Activated T-helper 1 cell treated with anti-CD3 and anti-CD28 coated beads, Interleukin-12 subunit alpha, Interleukin-12 subunit beta, Interleukin-2, Interleukin-4 antibody, amounts not matched to agents 30 ng/mL and 10 ng/mL and 1 ng/mL, durations not matched to agents 14 hours and 24 hours and 36 hours (primary cell): ENCODE measurements at regions not wholly inside any gene's neighbourhood (a gene's known extent, or its start where the extent isn't known, plus 50 kb on each side); places are given as distances from the start of the nearest gene placed in this dataset.

ENCODE experiments used
- DNase-seq: peaks from one replicate; pipeline ENCODE4 v3.0.0; 2021; ENCODE audit warnings: low spot score
- H3K27ac Mint-ChIP-seq: one replicate; pipeline ENCODE4 v1.8.0; 2021; ENCODE audit warnings: mild to moderate bottlenecking, mixed read lengths
- H3K27me3 Mint-ChIP-seq: one replicate; pipeline ENCODE4 v1.8.0; 2022; ENCODE audit warnings: mild to moderate bottlenecking, moderate library complexity, mixed read lengths; ENCODE audit not compliant: insufficient read depth
- H3K36me3 Mint-ChIP-seq: one replicate; pipeline ENCODE4 v1.8.0; 2021; ENCODE audit warnings: low read depth, mixed read lengths
- H3K4me1 Mint-ChIP-seq: one replicate; pipeline ENCODE4 v1.8.0; 2021; ENCODE audit warnings: low read depth, mixed read lengths
- H3K4me3 Mint-ChIP-seq: one replicate; pipeline ENCODE4 v1.8.0; 2021; ENCODE audit warnings: mild to moderate bottlenecking, moderate library complexity, mixed read lengths
- H3K9me3 Mint-ChIP-seq: one replicate; pipeline ENCODE4 v1.8.0; 2021; ENCODE audit warnings: mixed read lengths
- intact Hi-C: fragments of 100-400 bp; cut with micrococcal nuclease; formaldehyde crosslinking; loops from one replicate; pipeline ENCODE4 v1.15.1; 2024

GRCh38 chr18:43680096-43680495 is 402.8 kb upstream of the SYT4 start:
- H3K4me3 Mint-ChIP-seq = no peak overlapping the region
- H3K27me3 Mint-ChIP-seq = no peaks in the 10 kb centered on the region
- DNase-seq = no peak

GRCh38 chr18:43681661-43682060 is 404.4 kb upstream of the SYT4 start:
- Mint-ChIP-seq H3K4me3 (no peak overlapping the region), H3K27ac (no peak overlapping the region), H3K27me3 (no peaks in the 10 kb centered on the region), H3K36me3 (no peaks in the 10 kb centered on the region), H3K9me3 (peaks cover 8% of the 10 kb centered on the region), H3K4me1 (no peaks in the 10 kb centered on the region)
- no peak for DNase-seq
- intact Hi-C loops = no loop called here

More at GRCh38 chr18:43680096-43680495, 402.8 kb upstream of the SYT4 start:
- intact Hi-C loops = no loop called here
- H3K9me3 Mint-ChIP-seq = peaks cover 8% of the 10 kb centered on the region
- no peaks in the 10 kb centered on the region for H3K4me1 Mint-ChIP-seq
- H3K27ac Mint-ChIP-seq = no peak overlapping the region
- no peaks in the 10 kb centered on the region for H3K36me3 Mint-ChIP-seq

- no peaks in the 10 kb centered on the region for H3K4me1 Mint-ChIP-seq
- no peaks in the 10 kb centered on the region for H3K36me3 Mint-ChIP-seq
- no peaks in the 10 kb centered on the region for H3K27me3 Mint-ChIP-seq
- intact Hi-C loops = no loop called here
- no peak overlapping the region for H3K27ac Mint-ChIP-seq
- no peak for DNase-seq
- no peak overlapping the region for H3K4me3 Mint-ChIP-seq
- H3K9me3 Mint-ChIP-seq = peaks cover 8% of the 10 kb centered on the region
Measured at GRCh38 chr18:43682196-43682595, 404.9 kb upstream of the SYT4 start.

GRCh38 chr18:43686709-43687108 is 409.4 kb upstream of the SYT4 start:
- intact Hi-C loops = no loop called here
- H3K36me3 Mint-ChIP-seq = no peaks in the 10 kb centered on the region
- no peak overlapping the region for H3K27ac Mint-ChIP-seq
- peaks cover 6% of the 10 kb centered on the region for H3K4me1 Mint-ChIP-seq
- no peaks in the 10 kb centered on the region for H3K27me3 Mint-ChIP-seq
- DNase-seq = no peak
- H3K4me3 Mint-ChIP-seq = no peak overlapping the region
- peaks cover 12% of the 10 kb centered on the region for H3K9me3 Mint-ChIP-seq

GRCh38 chr18:43692099-43692690 is 414.9 kb upstream of the SYT4 start:
- Mint-ChIP-seq H3K27me3 (no peaks in the 10 kb centered on the region), H3K36me3 (no peaks in the 10 kb centered on the region), H3K9me3 (peaks cover 11% of the 10 kb centered on the region), H3K4me3 (no peak overlapping the region), H3K27ac (no peak overlapping the region), H3K4me1 (peaks cover 6% of the 10 kb centered on the region)
- DNase-seq = no peak
- intact Hi-C loops = no loop called here

GRCh38 chr18:43702399-43702798 is 425.1 kb upstream of the SYT4 start:
- Mint-ChIP-seq H3K27me3 (no peaks in the 10 kb centered on the region), H3K4me3 (no peak overlapping the region), H3K27ac (no peak overlapping the region), H3K4me1 (no peaks in the 10 kb centered on the region), H3K9me3 (no peaks in the 10 kb centered on the region), H3K36me3 (no peaks in the 10 kb centered on the region)
- intact Hi-C loops = no loop called here
- DNase-seq = no peak

GRCh38 chr18:43703050-43703449 is 425.8 kb upstream of the SYT4 start:
- Mint-ChIP-seq H3K9me3 (no peaks in the 10 kb centered on the region), H3K4me3 (no peak overlapping the region), H3K36me3 (no peaks in the 10 kb centered on the region), H3K4me1 (no peaks in the 10 kb centered on the region), H3K27me3 (no peaks in the 10 kb centered on the region), H3K27ac (no peak overlapping the region)
- intact Hi-C loops = no loop called here
- no peak for DNase-seq

- no peaks in the 10 kb centered on the region for H3K27me3 Mint-ChIP-seq
- H3K9me3 Mint-ChIP-seq = no peaks in the 10 kb centered on the region
- no peak overlapping the region for H3K4me3 Mint-ChIP-seq
- intact Hi-C loops = no loop called here
- H3K36me3 Mint-ChIP-seq = no peaks in the 10 kb centered on the region
- no peak overlapping the region for H3K27ac Mint-ChIP-seq
- DNase-seq = no peak
- H3K4me1 Mint-ChIP-seq = no peaks in the 10 kb centered on the region
Measured at GRCh38 chr18:43705850-43706249, 428.6 kb upstream of the SYT4 start.

- DNase-seq = no peak
Measured at GRCh38 chr18:43710135-43710534, 432.8 kb upstream of the SYT4 start.

GRCh38 chr18:43714343-43715010 is 437.2 kb upstream of the SYT4 start:
- H3K36me3 Mint-ChIP-seq = no peaks in the 10 kb centered on the region
- peaks cover 3% of the 10 kb centered on the region for H3K9me3 Mint-ChIP-seq
- intact Hi-C loops = no loop called here
- DNase-seq = no peak
- H3K27ac Mint-ChIP-seq = no peak overlapping the region
- H3K27me3 Mint-ChIP-seq = no peaks in the 10 kb centered on the region
- no peak overlapping the region for H3K4me3 Mint-ChIP-seq
- no peaks in the 10 kb centered on the region for H3K4me1 Mint-ChIP-seq

More at GRCh38 chr18:43710135-43710534, 432.8 kb upstream of the SYT4 start:
- Mint-ChIP-seq H3K36me3 (no peaks in the 10 kb centered on the region), H3K4me1 (no peaks in the 10 kb centered on the region), H3K27me3 (no peaks in the 10 kb centered on the region), H3K4me3 (no peak overlapping the region), H3K9me3 (peaks cover 3% of the 10 kb centered on the region), H3K27ac (no peak overlapping the region)
- intact Hi-C loops = no loop called here

GRCh38 chr18:43719267-43719795 is 442.0 kb upstream of the SYT4 start:
- Mint-ChIP-seq H3K27ac (no peak overlapping the region), H3K4me1 (no peaks in the 10 kb centered on the region), H3K9me3 (peaks cover 10% of the 10 kb centered on the region), H3K36me3 (no peaks in the 10 kb centered on the region), H3K4me3 (no peak overlapping the region), H3K27me3 (no peaks in the 10 kb centered on the region)
- DNase-seq = no peak
- intact Hi-C loops = no loop called here

- no peaks in the 10 kb centered on the region for H3K27me3 Mint-ChIP-seq
- H3K9me3 Mint-ChIP-seq = peaks cover 13% of the 10 kb centered on the region
- intact Hi-C loops = no loop called here
- no peak overlapping the region for H3K4me3 Mint-ChIP-seq
- no peak overlapping the region for H3K27ac Mint-ChIP-seq
- DNase-seq = no peak
- no peaks in the 10 kb centered on the region for H3K36me3 Mint-ChIP-seq
- H3K4me1 Mint-ChIP-seq = no peaks in the 10 kb centered on the region
Measured at GRCh38 chr18:43720041-43720440, 442.8 kb upstream of the SYT4 start.

- intact Hi-C loops = no loop called here
- H3K4me3 Mint-ChIP-seq = no peak overlapping the region
- no peak overlapping the region for H3K27ac Mint-ChIP-seq
- no peaks in the 10 kb centered on the region for H3K36me3 Mint-ChIP-seq
- H3K27me3 Mint-ChIP-seq = no peaks in the 10 kb centered on the region
- no peak for DNase-seq
- no peaks in the 10 kb centered on the region for H3K4me1 Mint-ChIP-seq
- H3K9me3 Mint-ChIP-seq = peaks cover 14% of the 10 kb centered on the region
Measured at GRCh38 chr18:43735570-43735969, 458.3 kb upstream of the SYT4 start.
